ENCODE measurements at regions not wholly inside any gene's neighbourhood (a gene's known extent, or its start where the extent isn't known, plus 50 kb on each side); places are given as distances from the start of the nearest gene placed in this dataset.

DNA sequence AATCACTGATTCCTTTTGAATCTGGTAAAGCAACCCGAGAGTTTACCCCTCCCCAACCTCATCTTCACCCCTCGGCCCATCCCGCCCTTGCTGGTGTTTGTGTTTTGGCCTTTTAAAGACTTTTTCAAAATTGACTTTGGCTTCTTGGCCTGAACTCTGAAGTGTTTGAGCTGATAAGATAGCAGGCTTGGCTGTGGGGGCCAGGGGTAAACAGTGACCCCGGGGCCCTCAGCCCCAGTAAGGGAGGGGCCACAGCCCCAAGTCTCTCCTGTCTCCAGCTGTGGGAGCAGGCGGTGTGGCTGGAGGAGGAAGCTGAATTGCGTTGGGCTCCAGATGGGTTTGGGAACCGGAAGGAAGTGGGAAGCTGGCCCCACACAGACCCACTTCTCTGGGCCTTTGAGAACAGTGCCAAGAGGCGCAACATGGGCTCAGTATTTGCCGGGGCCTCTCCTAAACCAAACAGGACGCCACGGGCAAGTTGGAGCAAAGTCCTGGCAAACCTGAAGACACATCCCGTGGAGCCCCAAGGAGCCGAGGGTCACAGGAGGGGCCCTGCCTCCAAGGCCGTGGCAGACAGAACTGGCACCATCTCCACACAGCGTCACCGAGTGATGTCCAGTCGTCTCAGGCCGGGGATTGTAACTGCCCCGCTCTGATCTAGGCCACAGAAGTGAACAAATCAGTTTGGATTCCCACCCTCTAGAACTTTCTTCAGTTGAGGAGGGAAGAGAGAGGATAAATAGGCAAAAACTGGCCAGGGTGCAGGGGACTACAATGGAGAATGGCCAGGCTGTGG, 54.3 kb upstream of the PTPN1 start:
- TF ChIP-seq YY1 (IDR thresholded peaks at IDR 0.05; ENCODE audit: insufficient read depth, insufficient read length) = no peak
- TF ChIP-seq ZNF274 (IDR thresholded peaks at IDR 0.05; ENCODE audit: low read depth, low read length) = no peak

Data from NT2/D1 (cell line).